ENCODE measurements at regions not wholly inside any gene's neighbourhood (a gene's known extent, or its start where the extent isn't known, plus 50 kb on each side); places are given as distances from the start of the nearest gene placed in this dataset.
"Not testable (repeated sequence)": the region's sequence is repeated elsewhere in the genome, so short reads cannot be mapped to it uniquely, and the experiment has no call there.

DNA sequence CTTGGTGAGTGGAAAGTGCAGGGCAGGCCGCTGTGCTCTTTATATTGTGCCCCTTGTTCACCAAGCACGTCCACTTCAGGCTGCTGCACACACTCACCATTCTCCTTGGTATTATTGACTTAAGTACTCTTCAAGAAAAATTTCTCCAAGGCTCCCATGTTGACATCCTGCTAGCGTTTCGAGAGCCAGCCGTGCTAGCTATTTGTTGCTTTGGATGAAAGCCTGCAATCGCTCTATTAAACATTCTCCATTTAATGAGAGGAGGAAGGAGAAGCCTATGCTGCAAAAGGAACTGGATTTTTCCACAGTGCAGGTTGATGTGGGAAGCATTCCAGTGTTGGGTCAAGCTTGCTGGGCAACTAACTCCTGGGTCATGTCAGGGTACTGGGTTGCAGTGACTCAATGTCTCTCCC is 113.5 kb downstream of the CD83 start:
- Histone ChIP-seq H3K27ac (ENCODE audit: low read depth, low read length) (no peak overlapping the region), H3K4me1 (ENCODE audit: control insufficient read depth in 1 of 2, insufficient read depth in 2 of 2, low read length in 2 of 2) (no peaks in the 10 kb centered on the region), H3K27me3 (ENCODE audit: control insufficient read depth in 1 of 2, insufficient read depth in 2 of 2, low read length in 2 of 2) (no peaks in the 10 kb centered on the region), H3K9ac (ENCODE audit: low read depth in 1 of 2, low read length in 2 of 2) (no peak overlapping the region), H3K9me3 (ENCODE audit: control insufficient read depth in 1 of 2, low read length in 2 of 2) (peaks cover 0 to 2% of the 10 kb centered on the region in 2 donors), H3K36me3 (ENCODE audit: control insufficient read depth in 1 of 2, insufficient read depth in 2 of 2, low read length in 2 of 2) (no peaks in the 10 kb centered on the region), H3K4me3 (ENCODE audit: low read depth in 1 of 2, low read length in 2 of 2) (no peak overlapping the region)

DNA sequence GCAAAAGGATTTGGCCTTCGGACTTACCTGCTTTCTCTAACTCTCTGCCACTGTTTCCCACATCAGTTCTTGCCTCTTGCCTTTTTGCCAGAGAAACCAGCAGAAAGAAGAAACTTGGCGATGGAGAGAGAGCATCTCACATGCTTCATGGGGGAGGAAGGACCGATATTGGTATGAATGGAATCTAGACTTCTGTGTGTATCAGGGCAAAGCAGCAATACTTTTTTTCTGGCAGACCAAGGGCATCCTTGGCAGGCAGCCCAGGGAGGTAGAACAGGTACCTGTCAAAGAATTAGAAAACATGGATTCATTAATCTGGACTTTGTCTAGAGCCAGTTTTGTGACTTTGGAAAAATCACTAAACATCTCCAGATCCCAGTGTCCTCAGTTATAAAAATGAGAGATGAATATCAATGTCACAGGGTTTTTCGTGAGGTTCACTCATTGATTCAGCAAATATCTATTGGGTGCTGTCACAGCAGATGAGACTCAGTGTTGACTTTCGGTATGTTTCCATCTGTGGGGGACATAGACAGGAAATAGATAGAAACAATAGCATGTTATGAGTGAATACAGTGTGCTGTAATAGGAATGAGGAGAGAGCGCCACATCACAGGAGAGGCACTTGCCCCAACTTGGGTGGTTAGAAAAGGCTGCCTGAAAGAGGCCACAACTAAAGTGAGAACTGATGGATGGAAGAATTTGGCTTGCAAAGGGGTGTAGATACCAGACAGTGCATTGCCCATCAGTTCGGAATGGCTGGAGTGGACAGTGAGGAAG is 114.1 kb downstream of the CD83 start:
- no peaks in the 10 kb centered on the region for H3K36me3 ChIP-seq (ENCODE audit: control insufficient read depth in 1 of 2, insufficient read depth in 2 of 2, low read length in 2 of 2)
- H3K9me3 ChIP-seq (ENCODE audit: control insufficient read depth in 1 of 2, low read length in 2 of 2) = no peaks in the 10 kb centered on the region
- no peaks in the 10 kb centered on the region for H3K4me1 ChIP-seq (ENCODE audit: control insufficient read depth in 1 of 2, insufficient read depth in 2 of 2, low read length in 2 of 2)
- no peak overlapping the region for H3K27ac ChIP-seq (ENCODE audit: low read depth, low read length)
- H3K9ac ChIP-seq (ENCODE audit: low read depth in 1 of 2, low read length in 2 of 2) = no peak overlapping the region
- no peaks in the 10 kb centered on the region for H3K27me3 ChIP-seq (ENCODE audit: control insufficient read depth in 1 of 2, insufficient read depth in 2 of 2, low read length in 2 of 2)
- H3K4me3 ChIP-seq (ENCODE audit: low read depth in 1 of 2, low read length in 2 of 2) = no peak overlapping the region

DNA sequence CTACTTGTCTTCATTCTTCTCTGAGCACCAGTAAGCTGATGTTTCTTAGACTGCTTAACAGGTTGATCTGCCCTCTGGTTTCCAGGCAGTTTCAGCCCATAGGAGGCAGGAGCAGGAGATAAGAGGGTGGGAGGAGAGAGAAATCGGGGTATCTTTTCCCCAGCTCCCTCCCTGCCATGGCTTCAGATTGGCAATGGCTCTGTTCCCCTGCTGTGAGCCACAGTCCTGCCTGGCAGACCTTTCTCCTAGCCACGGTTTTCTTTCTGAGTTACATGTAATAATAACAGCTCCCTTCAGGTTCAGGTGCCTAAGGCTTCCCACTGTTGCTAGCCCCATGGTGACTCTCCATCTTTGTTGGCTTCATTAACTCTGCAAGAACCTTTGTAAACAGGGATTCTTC is 115.3 kb downstream of the CD83 start:
- H3K27ac ChIP-seq (ENCODE audit: low read depth, low read length) = no peak overlapping the region
- H3K9me3 ChIP-seq (ENCODE audit: control insufficient read depth in 1 of 2, low read length in 2 of 2) = no peaks in the 10 kb centered on the region
- H3K4me3 ChIP-seq (ENCODE audit: low read depth in 1 of 2, low read length in 2 of 2) = no peak overlapping the region
- no peaks in the 10 kb centered on the region for H3K27me3 ChIP-seq (ENCODE audit: control insufficient read depth in 1 of 2, insufficient read depth in 2 of 2, low read length in 2 of 2)
- H3K36me3 ChIP-seq (ENCODE audit: control insufficient read depth in 1 of 2, insufficient read depth in 2 of 2, low read length in 2 of 2) = no peaks in the 10 kb centered on the region
- H3K9ac ChIP-seq (ENCODE audit: low read depth in 1 of 2, low read length in 2 of 2) = no peak overlapping the region
- no peaks in the 10 kb centered on the region for H3K4me1 ChIP-seq (ENCODE audit: control insufficient read depth in 1 of 2, insufficient read depth in 2 of 2, low read length in 2 of 2)

DNA sequence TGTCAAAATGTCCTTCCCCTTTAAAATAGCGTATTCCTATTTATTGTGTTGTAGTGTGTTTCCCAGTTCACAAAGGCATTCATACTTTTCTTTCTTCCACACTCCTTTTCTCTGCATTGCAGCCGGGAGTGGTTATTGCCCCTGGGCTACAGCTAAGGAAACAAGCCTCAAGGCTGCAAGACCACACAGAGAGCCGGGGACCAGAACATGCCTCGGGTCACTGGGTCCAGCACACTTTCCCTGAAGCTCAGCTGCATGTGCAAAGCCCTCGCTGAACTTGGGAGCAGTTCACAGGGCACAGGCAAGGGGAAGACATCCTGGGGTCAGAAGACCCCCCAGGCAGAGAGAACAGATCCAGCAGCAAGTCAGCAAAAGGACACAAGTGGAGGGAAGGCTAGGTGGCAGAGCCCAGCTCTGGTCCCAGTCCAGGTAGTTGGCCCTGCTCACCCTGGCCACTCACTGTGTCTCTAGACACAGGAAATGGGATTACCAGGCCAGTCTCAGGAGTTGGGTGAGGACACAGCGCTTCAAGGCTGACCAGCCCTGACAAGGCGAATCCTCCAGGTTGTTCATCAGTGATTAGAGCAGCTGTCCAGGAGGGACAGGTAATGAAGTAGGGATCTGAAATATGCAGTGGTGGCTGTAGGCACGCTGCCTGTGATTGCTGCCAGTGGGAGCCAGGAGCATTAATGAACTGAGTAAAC is 118.2 kb downstream of the CD83 start:
- H3K36me3 ChIP-seq (ENCODE audit: control insufficient read depth in 1 of 2, insufficient read depth in 2 of 2, low read length in 2 of 2) = no peaks in the 10 kb centered on the region
- H3K27me3 ChIP-seq (ENCODE audit: control insufficient read depth in 1 of 2, insufficient read depth in 2 of 2, low read length in 2 of 2) = no peaks in the 10 kb centered on the region
- no peak overlapping the region for H3K4me3 ChIP-seq (ENCODE audit: low read depth in 1 of 2, low read length in 2 of 2)
- peaks cover 0 to 5% of the 10 kb centered on the region in 2 donors for H3K9me3 ChIP-seq (ENCODE audit: control insufficient read depth in 1 of 2, low read length in 2 of 2)
- H3K27ac ChIP-seq (ENCODE audit: low read depth, low read length) = no peak overlapping the region
- H3K9ac ChIP-seq (ENCODE audit: low read depth in 1 of 2, low read length in 2 of 2) = no peak overlapping the region
- H3K4me1 ChIP-seq (ENCODE audit: control insufficient read depth in 1 of 2, insufficient read depth in 2 of 2, low read length in 2 of 2) = no peaks in the 10 kb centered on the region

DNA sequence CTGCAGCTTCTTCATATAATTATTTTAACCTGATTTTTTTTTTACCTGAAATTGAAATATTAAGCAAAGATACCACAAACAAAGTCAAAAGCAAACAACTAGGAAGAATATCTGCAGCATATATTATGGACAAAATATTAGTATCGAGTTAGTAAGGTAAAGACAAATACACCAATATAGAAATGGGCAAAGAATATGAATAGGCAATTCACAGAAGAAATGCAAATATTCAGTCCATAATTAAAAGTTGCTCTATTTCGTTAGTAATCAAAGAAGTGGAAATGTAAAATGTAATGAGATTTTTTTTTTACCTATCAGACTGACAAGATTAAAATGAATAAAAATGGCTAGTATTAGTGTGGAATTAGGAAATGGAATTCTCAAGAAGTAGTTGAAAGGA is 121.5 kb downstream of the CD83 start:
- H3K27ac ChIP-seq (ENCODE audit: low read depth, low read length) = no peak overlapping the region
- H3K4me3 ChIP-seq (ENCODE audit: low read depth in 1 of 2, low read length in 2 of 2) = no peak overlapping the region
- no peaks in the 10 kb centered on the region for H3K27me3 ChIP-seq (ENCODE audit: control insufficient read depth in 1 of 2, insufficient read depth in 2 of 2, low read length in 2 of 2)
- H3K36me3 ChIP-seq (ENCODE audit: control insufficient read depth in 1 of 2, insufficient read depth in 2 of 2, low read length in 2 of 2) = no peaks in the 10 kb centered on the region
- no peaks in the 10 kb centered on the region for H3K4me1 ChIP-seq (ENCODE audit: control insufficient read depth in 1 of 2, insufficient read depth in 2 of 2, low read length in 2 of 2)
- no peak overlapping the region for H3K9ac ChIP-seq (ENCODE audit: low read depth in 1 of 2, low read length in 2 of 2)
- peaks cover 0 to 5% of the 10 kb centered on the region in 2 donors for H3K9me3 ChIP-seq (ENCODE audit: control insufficient read depth in 1 of 2, low read length in 2 of 2)

DNA sequence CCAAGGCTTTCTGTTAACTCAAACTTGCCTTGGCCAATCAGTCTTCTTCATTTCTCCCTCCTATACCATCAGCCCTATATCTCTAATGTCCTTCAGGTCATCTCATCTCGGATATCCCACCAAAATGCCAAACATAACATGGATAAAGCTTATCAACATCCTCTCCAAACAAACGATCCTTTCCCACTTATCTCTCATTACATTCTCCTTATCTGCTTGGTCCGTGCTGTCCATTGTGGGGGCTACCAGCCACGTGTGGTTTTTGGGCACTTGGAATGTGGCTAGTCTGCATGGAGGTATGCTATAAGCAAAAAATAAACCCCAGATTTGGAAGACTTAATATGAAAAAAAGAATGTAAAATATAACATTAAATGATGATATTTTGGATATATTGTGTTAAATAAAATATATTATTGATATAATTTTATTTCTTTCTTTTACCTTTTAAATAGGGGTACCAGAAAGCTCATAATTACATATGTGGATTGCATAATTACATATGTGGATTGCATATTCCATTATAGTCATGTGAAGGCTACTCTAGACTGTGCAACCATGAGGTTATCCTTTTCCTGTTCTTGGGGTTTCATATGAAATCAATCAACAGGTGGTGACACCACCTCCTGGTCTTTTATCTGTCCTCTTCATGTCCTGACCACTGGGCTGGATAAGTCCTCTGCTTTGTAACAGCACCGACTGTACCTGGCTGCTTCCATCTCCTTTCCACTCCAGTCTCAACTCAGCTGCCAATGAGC is 123.0 kb downstream of the CD83 start:
- Histone ChIP-seq H3K4me3 (ENCODE audit: low read depth in 1 of 2, low read length in 2 of 2) (no peak overlapping the region), H3K9me3 (ENCODE audit: control insufficient read depth in 1 of 2, low read length in 2 of 2) (peaks cover 0 to 5% of the 10 kb centered on the region in 2 donors), H3K27ac (ENCODE audit: low read depth, low read length) (no peak overlapping the region), H3K9ac (ENCODE audit: low read depth in 1 of 2, low read length in 2 of 2) (no peak overlapping the region), H3K36me3 (ENCODE audit: control insufficient read depth in 1 of 2, insufficient read depth in 2 of 2, low read length in 2 of 2) (no peaks in the 10 kb centered on the region), H3K27me3 (ENCODE audit: control insufficient read depth in 1 of 2, insufficient read depth in 2 of 2, low read length in 2 of 2) (no peaks in the 10 kb centered on the region), H3K4me1 (ENCODE audit: control insufficient read depth in 1 of 2, insufficient read depth in 2 of 2, low read length in 2 of 2) (no peaks in the 10 kb centered on the region)

DNA sequence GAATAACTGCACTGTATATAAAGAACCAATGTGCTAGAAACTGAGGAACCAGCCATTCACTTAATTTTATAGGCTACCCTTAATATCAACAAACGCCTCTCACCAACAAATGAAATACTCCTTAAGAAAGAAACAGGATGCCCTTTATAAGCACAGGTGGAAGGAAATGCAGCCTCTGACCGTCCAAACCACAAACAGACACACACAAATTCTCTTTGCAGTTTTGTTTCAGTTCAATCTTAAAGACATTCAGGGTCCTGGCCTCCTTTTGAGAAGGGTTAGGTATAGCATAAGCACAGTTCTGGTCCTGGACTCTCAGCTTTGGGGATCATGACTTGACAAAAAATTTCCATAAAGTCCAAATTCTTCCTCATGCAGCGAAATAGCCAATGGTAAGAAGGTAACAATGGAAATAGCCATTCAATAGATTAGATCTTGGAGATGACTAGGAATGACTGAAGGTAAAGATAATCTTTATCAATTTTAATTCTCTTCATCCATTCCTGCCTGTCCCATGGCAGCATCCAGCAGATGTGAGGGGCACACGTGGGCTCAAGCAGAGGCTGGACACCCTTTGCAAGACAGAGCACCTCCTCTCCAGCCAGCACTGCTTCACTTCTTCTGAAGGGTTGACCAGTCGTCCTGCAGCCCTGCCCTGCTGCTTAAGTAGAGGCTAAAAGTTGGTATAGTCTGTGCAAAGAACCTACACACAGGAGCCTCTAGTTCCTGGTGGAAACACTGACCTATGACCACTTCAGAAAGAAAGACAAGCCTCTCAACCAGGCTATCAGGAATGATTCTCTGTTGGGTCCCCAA is 123.9 kb downstream of the CD83 start:
- Histone ChIP-seq H3K9me3 (ENCODE audit: control insufficient read depth in 1 of 2, low read length in 2 of 2) (peaks cover 0 to 5% of the 10 kb centered on the region in 2 donors), H3K36me3 (ENCODE audit: control insufficient read depth in 1 of 2, insufficient read depth in 2 of 2, low read length in 2 of 2) (no peaks in the 10 kb centered on the region), H3K27me3 (ENCODE audit: control insufficient read depth in 1 of 2, insufficient read depth in 2 of 2, low read length in 2 of 2) (no peaks in the 10 kb centered on the region), H3K9ac (ENCODE audit: low read depth in 1 of 2, low read length in 2 of 2) (no peak overlapping the region), H3K4me3 (ENCODE audit: low read depth in 1 of 2, low read length in 2 of 2) (no peak overlapping the region), H3K27ac (ENCODE audit: low read depth, low read length) (no peak overlapping the region), H3K4me1 (ENCODE audit: control insufficient read depth in 1 of 2, insufficient read depth in 2 of 2, low read length in 2 of 2) (no peaks in the 10 kb centered on the region)

DNA sequence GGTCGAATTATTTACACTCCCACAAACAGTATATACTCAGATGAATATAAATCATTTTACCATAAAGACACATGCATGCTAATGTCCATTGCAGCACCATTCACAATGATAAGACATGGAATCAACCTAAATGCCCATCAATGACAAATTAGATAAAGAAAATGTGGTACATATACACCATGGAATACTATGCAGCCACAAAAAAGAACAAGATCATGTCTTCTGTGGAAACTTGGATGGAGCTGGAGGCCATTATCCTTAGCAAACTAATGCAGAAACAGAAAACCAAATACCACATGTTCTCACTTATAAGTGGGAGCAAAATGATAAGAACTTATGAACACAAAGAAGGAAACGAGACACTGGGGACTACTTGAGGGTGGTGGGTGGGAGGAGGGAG is 125.3 kb downstream of the CD83 start:
- H3K4me1 ChIP-seq (ENCODE audit: control insufficient read depth in 1 of 2, insufficient read depth in 2 of 2, low read length in 2 of 2); H3K27ac ChIP-seq (ENCODE audit: low read depth, low read length); H3K9me3 ChIP-seq (ENCODE audit: control insufficient read depth in 1 of 2, low read length in 2 of 2); H3K4me3 ChIP-seq (ENCODE audit: low read depth in 1 of 2, low read length in 2 of 2); H3K9ac ChIP-seq (ENCODE audit: low read depth in 1 of 2, low read length in 2 of 2); H3K36me3 ChIP-seq (ENCODE audit: control insufficient read depth in 1 of 2, insufficient read depth in 2 of 2, low read length in 2 of 2); H3K27me3 ChIP-seq (ENCODE audit: control insufficient read depth in 1 of 2, insufficient read depth in 2 of 2, low read length in 2 of 2): not testable (repeated sequence)

DNA sequence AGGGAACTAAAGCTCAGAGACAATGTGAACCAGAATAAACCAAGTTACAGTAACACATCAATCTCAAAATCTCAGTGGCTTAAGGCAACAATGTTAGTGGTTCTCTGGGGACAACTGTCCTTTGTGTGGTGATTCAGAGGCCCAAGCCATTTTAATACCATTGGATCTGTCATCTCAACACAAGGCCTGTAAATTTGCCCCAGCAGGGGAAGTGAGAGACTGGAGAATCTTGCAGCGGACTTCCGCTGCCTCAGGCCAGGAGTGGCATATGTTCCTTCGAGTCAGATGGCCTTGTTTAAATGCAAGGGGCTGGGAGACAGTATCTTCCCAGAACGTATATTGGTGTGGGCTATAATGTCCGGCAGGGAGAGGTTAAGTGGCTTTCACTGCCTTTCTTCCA is 126.0 kb downstream of the CD83 start:
- no peaks in the 10 kb centered on the region for H3K4me1 ChIP-seq (ENCODE audit: control insufficient read depth in 1 of 2, insufficient read depth in 2 of 2, low read length in 2 of 2)
- H3K36me3 ChIP-seq (ENCODE audit: control insufficient read depth in 1 of 2, insufficient read depth in 2 of 2, low read length in 2 of 2) = no peaks in the 10 kb centered on the region
- no peaks in the 10 kb centered on the region for H3K27me3 ChIP-seq (ENCODE audit: control insufficient read depth in 1 of 2, insufficient read depth in 2 of 2, low read length in 2 of 2)
- H3K9ac ChIP-seq (ENCODE audit: low read depth in 1 of 2, low read length in 2 of 2) = no peak overlapping the region
- no peak overlapping the region for H3K27ac ChIP-seq (ENCODE audit: low read depth, low read length)
- no peak overlapping the region for H3K4me3 ChIP-seq (ENCODE audit: low read depth in 1 of 2, low read length in 2 of 2)
- peaks cover 0 to 5% of the 10 kb centered on the region in 2 donors for H3K9me3 ChIP-seq (ENCODE audit: control insufficient read depth in 1 of 2, low read length in 2 of 2)
